ENCODE measurements at regions not wholly inside any gene's neighbourhood (a gene's known extent, or its start where the extent isn't known, plus 50 kb on each side); places are given as distances from the start of the nearest gene placed in this dataset.

DNA sequence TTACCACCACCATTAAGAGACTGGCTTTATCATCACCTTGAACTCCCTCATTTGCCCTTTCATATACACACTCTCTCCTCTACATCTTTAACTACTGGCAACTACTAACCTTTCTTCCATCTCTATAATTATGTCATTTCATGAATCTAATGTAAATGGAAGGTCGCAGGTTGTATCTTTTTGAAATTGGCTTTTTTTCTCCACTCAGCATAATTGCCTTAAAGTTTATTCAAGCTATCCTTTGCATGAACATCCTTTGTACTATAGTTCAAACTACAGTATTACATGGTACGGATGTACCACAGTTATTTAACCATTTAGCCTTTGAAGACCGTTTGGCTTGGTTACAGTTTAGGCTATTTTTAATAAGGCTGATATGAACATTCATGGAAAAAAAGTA, 129.5 kb upstream of the ZNF804A start:
- DNase-seq (ENCODE audit: low read depth, low spot score) = no peak
- TF ChIP-seq, protein P1, sequence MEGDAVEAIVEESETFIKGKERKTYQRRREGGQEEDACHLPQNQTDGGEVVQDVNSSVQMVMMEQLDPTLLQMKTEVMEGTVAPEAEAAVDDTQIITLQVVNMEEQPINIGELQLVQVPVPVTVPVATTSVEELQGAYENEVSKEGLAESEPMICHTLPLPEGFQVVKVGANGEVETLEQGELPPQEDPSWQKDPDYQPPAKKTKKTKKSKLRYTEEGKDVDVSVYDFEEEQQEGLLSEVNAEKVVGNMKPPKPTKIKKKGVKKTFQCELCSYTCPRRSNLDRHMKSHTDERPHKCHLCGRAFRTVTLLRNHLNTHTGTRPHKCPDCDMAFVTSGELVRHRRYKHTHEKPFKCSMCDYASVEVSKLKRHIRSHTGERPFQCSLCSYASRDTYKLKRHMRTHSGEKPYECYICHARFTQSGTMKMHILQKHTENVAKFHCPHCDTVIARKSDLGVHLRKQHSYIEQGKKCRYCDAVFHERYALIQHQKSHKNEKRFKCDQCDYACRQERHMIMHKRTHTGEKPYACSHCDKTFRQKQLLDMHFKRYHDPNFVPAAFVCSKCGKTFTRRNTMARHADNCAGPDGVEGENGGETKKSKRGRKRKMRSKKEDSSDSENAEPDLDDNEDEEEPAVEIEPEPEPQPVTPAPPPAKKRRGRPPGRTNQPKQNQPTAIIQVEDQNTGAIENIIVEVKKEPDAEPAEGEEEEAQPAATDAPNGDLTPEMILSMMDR (IDR thresholded peaks at IDR 0.05; ENCODE audit: low read depth, low read length) = no peak
- no peak overlapping the region for H3K4me3 ChIP-seq (ENCODE audit: low read depth, low read length)
- in situ Hi-C loops (cut with HindIII; ENCODE audit: low sequenced_read_pairs) = no loop called here

DNA sequence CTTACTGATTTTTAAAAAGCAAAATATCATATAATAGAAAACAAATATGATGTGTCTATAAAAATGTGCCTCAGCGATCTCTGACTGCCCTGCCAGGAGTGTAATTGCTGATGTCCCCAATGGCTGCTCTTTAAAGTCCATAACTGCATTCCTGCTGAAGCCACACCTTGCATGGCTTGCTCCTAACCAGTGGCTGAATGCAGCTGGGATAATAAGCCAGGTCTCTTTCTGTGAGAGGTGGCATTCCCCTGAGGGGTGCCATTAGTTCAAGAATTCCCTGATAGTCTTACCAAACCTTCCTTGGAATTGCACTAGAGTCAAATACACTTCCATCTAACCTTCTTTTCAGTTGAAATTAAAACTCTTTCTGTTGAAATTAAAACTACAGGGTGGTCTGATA, 125.8 kb upstream of the ZNF804A start:
- in situ Hi-C loops (cut with HindIII; ENCODE audit: low sequenced_read_pairs) = no loop called here
- TF ChIP-seq, protein P1 (IDR thresholded peaks at IDR 0.05; ENCODE audit: low read depth, low read length) = no peak
- no peak for DNase-seq (ENCODE audit: low read depth, low spot score)
- no peak overlapping the region for H3K4me3 ChIP-seq (ENCODE audit: low read depth, low read length)

DNA sequence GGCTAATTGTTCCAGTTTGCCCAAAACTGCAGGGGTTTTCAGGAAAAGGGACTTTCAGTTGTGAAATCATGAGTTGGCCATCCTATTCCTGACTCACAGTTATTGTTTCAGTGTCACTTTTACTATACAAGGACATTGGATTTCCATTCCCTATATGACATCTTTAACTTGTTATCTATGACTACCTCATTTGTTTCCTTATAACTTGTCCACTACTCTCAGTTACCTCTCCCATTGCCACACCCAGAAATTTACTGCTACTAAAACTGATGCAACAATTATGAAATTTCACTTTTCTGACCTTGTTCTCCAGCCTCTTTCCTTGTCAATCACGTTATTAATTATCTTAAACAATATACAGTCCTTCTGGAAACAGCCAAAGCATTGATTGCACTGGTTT, 116.5 kb upstream of the ZNF804A start:
- DNase-seq (ENCODE audit: low read depth, low spot score) = no peak
- no peak overlapping the region for H3K4me3 ChIP-seq (ENCODE audit: low read depth, low read length)
- TF ChIP-seq, protein P1 (IDR thresholded peaks at IDR 0.05; ENCODE audit: low read depth, low read length) = no peak
- in situ Hi-C loops (cut with HindIII; ENCODE audit: low sequenced_read_pairs) = no loop called here

DNA sequence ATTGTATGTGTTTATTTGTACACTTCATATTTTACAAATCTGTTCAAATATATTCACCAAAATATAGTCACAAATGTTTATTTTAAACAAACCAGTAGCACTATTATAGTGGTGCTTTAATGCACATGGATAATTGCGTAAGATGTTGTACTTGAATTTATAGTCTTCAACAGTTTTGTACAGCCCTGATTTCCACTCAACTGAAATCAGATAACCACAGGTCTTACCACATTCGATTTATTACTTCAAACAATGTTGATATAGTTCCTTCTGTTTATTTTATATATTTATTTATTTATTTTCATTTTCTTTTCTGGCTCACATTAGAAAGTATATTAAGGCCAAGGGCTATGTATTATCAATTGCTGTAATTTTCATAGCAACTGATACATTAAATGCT, 99.4 kb upstream of the ZNF804A start:
- no peak overlapping the region for H3K4me3 ChIP-seq (ENCODE audit: low read depth, low read length)
- no peak for DNase-seq (ENCODE audit: low read depth, low spot score)
- in situ Hi-C loops (cut with HindIII; ENCODE audit: low sequenced_read_pairs) = no loop called here
- TF ChIP-seq, protein P1 (IDR thresholded peaks at IDR 0.05; ENCODE audit: low read depth, low read length) = no peak

DNA sequence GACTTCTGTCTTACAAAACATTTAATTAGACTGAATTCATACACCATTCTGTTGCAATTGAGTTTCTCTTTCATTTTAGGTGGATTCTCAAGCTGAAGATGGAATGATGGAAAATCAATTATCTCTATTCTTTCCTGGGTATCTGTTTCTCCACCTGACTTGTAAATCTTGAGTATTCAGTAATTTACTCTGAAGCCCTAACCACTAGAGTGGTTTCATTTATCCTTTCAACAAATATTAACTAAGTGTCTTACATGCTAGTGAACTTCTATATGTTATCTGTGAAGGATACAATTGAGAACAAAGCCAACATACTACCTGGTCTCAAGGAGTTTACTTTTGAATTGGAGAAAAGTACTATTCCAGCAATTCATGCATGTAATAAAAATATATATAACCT, 94.1 kb upstream of the ZNF804A start:
- in situ Hi-C loops (cut with HindIII; ENCODE audit: low sequenced_read_pairs) = no loop called here
- TF ChIP-seq, protein P1 (IDR thresholded peaks at IDR 0.05; ENCODE audit: low read depth, low read length) = no peak
- DNase-seq (ENCODE audit: low read depth, low spot score) = no peak
- H3K4me3 ChIP-seq (ENCODE audit: low read depth, low read length) = no peak overlapping the region

DNA sequence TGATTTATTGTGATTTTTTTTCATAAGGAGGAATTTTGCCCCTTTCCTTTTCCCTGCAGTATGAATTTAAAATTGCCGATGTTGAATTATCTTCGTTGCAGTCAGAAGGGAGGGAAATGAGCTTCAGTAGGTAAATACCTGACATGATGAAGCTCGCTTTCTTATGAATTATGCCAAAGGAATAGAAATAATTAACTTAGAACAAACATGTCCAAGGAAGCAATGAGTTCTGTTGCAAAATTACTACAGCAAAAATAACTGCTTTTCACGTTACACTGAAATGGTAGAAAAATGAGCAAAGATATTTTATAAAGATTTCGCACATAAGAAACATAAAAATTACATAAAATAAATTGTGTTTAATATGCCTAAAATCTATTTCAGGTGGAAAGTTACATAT, 91.1 kb upstream of the ZNF804A start:
- no peak for DNase-seq (ENCODE audit: low read depth, low spot score)
- TF ChIP-seq, protein P1 (IDR thresholded peaks at IDR 0.05; ENCODE audit: low read depth, low read length) = no peak
- in situ Hi-C loops (cut with HindIII; ENCODE audit: low sequenced_read_pairs) = no loop called here
- H3K4me3 ChIP-seq (ENCODE audit: low read depth, low read length) = no peak overlapping the region

DNA sequence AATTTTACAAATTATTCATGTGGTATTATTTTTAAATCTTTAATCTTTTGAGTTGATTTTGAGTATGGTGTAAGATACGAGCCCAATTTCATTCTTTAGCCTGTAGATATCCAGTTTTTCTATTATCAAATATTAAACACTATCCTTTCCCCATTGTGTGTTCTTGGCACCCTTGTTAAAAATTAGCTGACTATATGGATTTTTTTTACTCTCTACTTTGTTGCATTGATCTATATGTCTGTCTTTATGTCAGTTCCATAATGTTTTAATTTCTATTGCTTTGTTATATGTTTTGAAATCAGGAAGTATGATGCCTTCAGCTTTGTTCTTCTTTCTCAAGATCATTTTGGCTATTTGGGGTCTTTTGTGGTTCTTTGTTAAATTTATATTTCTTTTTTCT, 80.9 kb upstream of the ZNF804A start:
- TF ChIP-seq, protein P1 (IDR thresholded peaks at IDR 0.05; ENCODE audit: low read depth, low read length) = no peak
- no peak for DNase-seq (ENCODE audit: low read depth, low spot score)
- in situ Hi-C loops (cut with HindIII; ENCODE audit: low sequenced_read_pairs) = no loop called here
- H3K4me3 ChIP-seq (ENCODE audit: low read depth, low read length) = no peak overlapping the region
